Right hindlimb (tissue), 1 donor: ENCODE measurements at regions not wholly inside any gene's neighbourhood (a gene's known extent, or its start where the extent isn't known, plus 50 kb on each side); places are given as distances from the start of the nearest gene placed in this dataset.

Source experiments
- DNase-seq: peaks from one replicate; pipeline ENCODE4 v3.0.0-alpha.2; 2018

GRCh38 chr4:27187786-27188185, 327.1 kb downstream of the STIM2 start:
- DNase-seq, result no peak

GRCh38 chr4:27189683-27190082, 329.0 kb downstream of the STIM2 start:
- DNase-seq, result no peak

- DNase-seq, result no peak
Measured at GRCh38 chr4:27191592-27191991, 331.0 kb downstream of the STIM2 start.

GRCh38 chr4:27194599-27195176, 334.0 kb downstream of the STIM2 start:
- no peak for DNase-seq

- no peak for DNase-seq
Measured at GRCh38 chr4:27198246-27198645, 337.6 kb downstream of the STIM2 start.

GRCh38 chr4:27198971-27199370, 338.3 kb downstream of the STIM2 start:
- no peak for DNase-seq

GRCh38 chr4:27206009-27206408, 345.4 kb downstream of the STIM2 start:
- no peak for DNase-seq

- DNase-seq, result no peak
Measured at GRCh38 chr4:27210956-27211355, 350.3 kb downstream of the STIM2 start.

GRCh38 chr4:27214010-27214409, 353.4 kb downstream of the STIM2 start:
- DNase-seq, result no peak

- peak; percentile 52 for DNase-seq
Measured at GRCh38 chr4:27215220-27215826, 354.7 kb downstream of the STIM2 start.

GRCh38 chr4:27217261-27217769, 356.7 kb downstream of the STIM2 start:
- peak; percentile 24 for DNase-seq

GRCh38 chr4:27218013-27218412, 357.4 kb downstream of the STIM2 start:
- no peak for DNase-seq

GRCh38 chr4:27223326-27223725, 362.7 kb downstream of the STIM2 start:
- no peak for DNase-seq

- DNase-seq, result no peak
Measured at GRCh38 chr4:27233531-27233930, 372.9 kb downstream of the STIM2 start.

- no peak for DNase-seq
Measured at GRCh38 chr4:27234306-27234899, 373.8 kb downstream of the STIM2 start.

GRCh38 chr4:27239641-27240040, 379.0 kb downstream of the STIM2 start:
- DNase-seq, result no peak

- DNase-seq, result no peak
Measured at GRCh38 chr4:27242217-27242616, 381.6 kb downstream of the STIM2 start.

- no peak for DNase-seq
Measured at GRCh38 chr4:27245216-27245615, 384.6 kb downstream of the STIM2 start.

GRCh38 chr4:27248829-27249228, 388.2 kb downstream of the STIM2 start:
- no peak for DNase-seq

- no peak for DNase-seq
Measured at GRCh38 chr4:27251771-27252170, 391.1 kb downstream of the STIM2 start.

- DNase-seq, result no peak
Measured at GRCh38 chr4:27267339-27267969, 406.8 kb downstream of the STIM2 start.

- no peak for DNase-seq
Measured at GRCh38 chr4:27267970-27268355, 407.3 kb downstream of the STIM2 start.

GRCh38 chr4:27270435-27270834, 409.8 kb downstream of the STIM2 start:
- DNase-seq, result no peak

GRCh38 chr4:27271555-27271954, 410.9 kb downstream of the STIM2 start:
- no peak for DNase-seq
